Smooth muscle cell (in vitro differentiated cells): ENCODE measurements at regions not wholly inside any gene's neighbourhood (a gene's known extent, or its start where the extent isn't known, plus 50 kb on each side); places are given as distances from the start of the nearest gene placed in this dataset.
"Not testable (repeated sequence)": the region's sequence is repeated elsewhere in the genome, so short reads cannot be mapped to it uniquely, and the experiment has no call there.

Experiments used
- DNase-seq: peaks from one replicate; lab custom pipeline; 2025; ENCODE audit not compliant: unreplicated experiment; lab: John Stamatoyannopoulos, UW
- H2AFZ ChIP-seq: fragments of 200-600 bp; sonication (generic); 2 replicates; pipeline ENCODE4 v1.6.0; 2016; ENCODE audit warnings: antibody characterized with exemption, low read depth, mild to moderate bottlenecking
- H3F3A ChIP-seq: fragments of 200-600 bp; sonication (generic); 2 replicates; pipeline ENCODE4 v1.6.0; 2017; ENCODE audit warnings: antibody characterized with exemption, low read depth
- H3K27ac ChIP-seq: fragments of 200-600 bp; sonication (generic); 2 replicates; pipeline ENCODE4 v1.5.1; 2016; ENCODE audit warnings: low read depth, mild to moderate bottlenecking
- H3K27me3 ChIP-seq: fragments of 200-600 bp; sonication (generic); 2 replicates; pipeline ENCODE4 v1.6.1; 2016; ENCODE audit warnings: low read depth, mild to moderate bottlenecking
- H3K36me3 ChIP-seq: fragments of 200-600 bp; sonication (generic); 2 replicates; pipeline ENCODE4 v1.5.1; 2016; ENCODE audit warnings: low read depth
- H3K4me1 ChIP-seq: fragments of 200-600 bp; sonication (generic); 2 replicates; pipeline ENCODE4 v1.5.1; 2016; ENCODE audit warnings: low read depth
- H3K4me2 ChIP-seq: fragments of 200-600 bp; sonication (generic); 2 replicates; pipeline ENCODE4 v1.6.0; 2016; ENCODE audit warnings: mild to moderate bottlenecking
- H3K4me3 ChIP-seq: fragments of 200-600 bp; sonication (generic); 2 replicates; pipeline ENCODE4 v1.5.1; 2016; ENCODE audit warnings: mild to moderate bottlenecking
- H3K79me2 ChIP-seq: fragments of 200-600 bp; sonication (generic); 2 replicates; pipeline ENCODE4 v1.6.0; 2016; ENCODE audit warnings: low read depth, mild to moderate bottlenecking
- H3K9ac ChIP-seq: fragments of 200-600 bp; sonication (generic); 2 replicates; pipeline ENCODE4 v1.6.0; 2016; ENCODE audit warnings: low read depth
- H3K9me3 ChIP-seq: fragments of 200-600 bp; sonication (generic); replicated peaks from 2 replicates; pipeline ENCODE4 v1.5.1; 2016; ENCODE audit warnings: low read depth
- H4K20me1 ChIP-seq: fragments of 200-600 bp; sonication (generic); 2 replicates; pipeline ENCODE4 v1.6.0; 2016; ENCODE audit warnings: low read depth
- WGBS: methylation state at CpG from one replicate; pipeline ENCODE4 v1.1.7; 2016; ENCODE audit warnings: low lambda C conversion rate; 5-methylcytosine and 5-hydroxymethylcytosine counted together
- TF ChIP-seq, protein P1 (sequence below): fragments of 200-600 bp; sonication (generic); IDR thresholded peaks from 2 replicates; pipeline ENCODE4 v1.5.1; 2017; ENCODE audit warnings: borderline replicate concordance, mild to moderate bottlenecking, antibody characterized with exemption; ENCODE audit not compliant: insufficient read depth, poor library complexity, severe bottlenecking

DNA sequence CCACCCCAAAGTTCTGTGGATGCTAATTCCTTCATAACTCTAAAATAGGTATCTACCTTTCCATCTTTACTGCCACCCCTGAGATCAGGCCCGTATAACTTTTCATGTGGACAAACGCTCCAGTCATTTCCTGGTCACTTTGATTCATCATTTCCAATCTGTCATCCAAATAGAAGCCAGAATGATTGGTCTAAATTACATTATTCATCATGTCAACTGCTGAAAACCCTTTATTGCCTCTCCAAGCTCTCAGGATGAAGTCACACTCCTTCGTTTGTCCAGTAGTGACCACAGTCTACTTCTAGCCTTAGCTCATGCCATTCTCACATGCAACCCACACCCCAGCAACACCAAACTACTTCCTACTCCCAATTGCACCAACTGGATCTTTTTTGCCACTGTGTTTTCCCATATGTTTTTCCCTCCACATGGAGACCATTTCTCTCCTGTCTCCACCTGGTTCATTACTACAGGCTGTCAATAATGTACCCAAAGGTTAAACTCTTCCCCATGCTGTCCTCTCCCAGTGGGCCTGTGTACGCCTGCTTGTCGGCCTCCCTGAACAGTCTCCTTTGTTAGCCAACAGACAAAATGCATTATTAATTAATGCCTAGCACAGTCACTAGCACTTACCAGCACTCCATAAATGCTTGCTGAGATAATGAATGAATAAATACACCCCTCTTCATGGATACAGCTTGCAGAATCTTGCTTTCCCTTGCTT is 382.6 kb upstream of the NOCT start:
- H3K4me3 ChIP-seq: no peak overlapping the region
- no peak for DNase-seq
- no peaks in the 10 kb centered on the region for H3K79me2 ChIP-seq
- H3K9ac ChIP-seq: no peak overlapping the region
- H3F3A ChIP-seq: no peaks in the 10 kb centered on the region
- H3K27me3 ChIP-seq: no peaks in the 10 kb centered on the region
- no peak overlapping the region for H3K27ac ChIP-seq
- no peak overlapping the region for H3K4me2 ChIP-seq
- no peaks in the 10 kb centered on the region for H3K36me3 ChIP-seq
- H3K9me3 ChIP-seq: no peaks in the 10 kb centered on the region
- no peak overlapping the region for H2AFZ ChIP-seq
- no peaks in the 10 kb centered on the region for H4K20me1 ChIP-seq
- 84% methylated on average over 5 of the region's 5 CpGs for WGBS
- TF ChIP-seq, protein P1, sequence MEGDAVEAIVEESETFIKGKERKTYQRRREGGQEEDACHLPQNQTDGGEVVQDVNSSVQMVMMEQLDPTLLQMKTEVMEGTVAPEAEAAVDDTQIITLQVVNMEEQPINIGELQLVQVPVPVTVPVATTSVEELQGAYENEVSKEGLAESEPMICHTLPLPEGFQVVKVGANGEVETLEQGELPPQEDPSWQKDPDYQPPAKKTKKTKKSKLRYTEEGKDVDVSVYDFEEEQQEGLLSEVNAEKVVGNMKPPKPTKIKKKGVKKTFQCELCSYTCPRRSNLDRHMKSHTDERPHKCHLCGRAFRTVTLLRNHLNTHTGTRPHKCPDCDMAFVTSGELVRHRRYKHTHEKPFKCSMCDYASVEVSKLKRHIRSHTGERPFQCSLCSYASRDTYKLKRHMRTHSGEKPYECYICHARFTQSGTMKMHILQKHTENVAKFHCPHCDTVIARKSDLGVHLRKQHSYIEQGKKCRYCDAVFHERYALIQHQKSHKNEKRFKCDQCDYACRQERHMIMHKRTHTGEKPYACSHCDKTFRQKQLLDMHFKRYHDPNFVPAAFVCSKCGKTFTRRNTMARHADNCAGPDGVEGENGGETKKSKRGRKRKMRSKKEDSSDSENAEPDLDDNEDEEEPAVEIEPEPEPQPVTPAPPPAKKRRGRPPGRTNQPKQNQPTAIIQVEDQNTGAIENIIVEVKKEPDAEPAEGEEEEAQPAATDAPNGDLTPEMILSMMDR: no peak
- H3K4me1 ChIP-seq: no peaks in the 10 kb centered on the region

DNA sequence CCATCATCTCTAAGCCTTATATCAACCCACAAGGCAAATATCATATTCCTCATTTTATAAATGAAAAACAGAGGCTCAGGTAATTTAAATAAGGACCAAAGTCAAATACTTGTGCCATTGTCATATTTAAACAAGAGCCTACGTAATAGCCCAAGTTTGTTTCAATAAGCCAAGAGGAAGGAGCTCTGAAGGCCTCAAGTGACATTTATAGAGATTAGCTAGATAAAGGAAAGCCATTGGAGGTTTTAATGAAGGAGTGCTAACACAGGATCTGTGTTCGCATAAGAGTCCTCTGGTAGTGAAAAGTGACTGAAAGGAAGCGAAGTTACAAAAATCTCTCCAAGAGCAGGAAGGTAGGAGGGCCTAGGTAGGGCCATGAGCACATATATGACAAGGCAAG is 384.9 kb upstream of the NOCT start:
- TF ChIP-seq, protein P1: no peak
- WGBS: 81% methylated on average over 3 of the region's 3 CpGs
- Histone ChIP-seq H3K27me3 (no peaks in the 10 kb centered on the region), H3K4me3 (no peak overlapping the region), H3K4me1 (no peaks in the 10 kb centered on the region), H3K36me3 (no peaks in the 10 kb centered on the region), H3K79me2 (no peaks in the 10 kb centered on the region), H2AFZ (no peak overlapping the region), H3K27ac (no peak overlapping the region), H3K9ac (no peak overlapping the region), H3F3A (no peaks in the 10 kb centered on the region), H3K9me3 (no peaks in the 10 kb centered on the region), H4K20me1 (no peaks in the 10 kb centered on the region), H3K4me2 (no peak overlapping the region)
- DNase-seq: no peak

DNA sequence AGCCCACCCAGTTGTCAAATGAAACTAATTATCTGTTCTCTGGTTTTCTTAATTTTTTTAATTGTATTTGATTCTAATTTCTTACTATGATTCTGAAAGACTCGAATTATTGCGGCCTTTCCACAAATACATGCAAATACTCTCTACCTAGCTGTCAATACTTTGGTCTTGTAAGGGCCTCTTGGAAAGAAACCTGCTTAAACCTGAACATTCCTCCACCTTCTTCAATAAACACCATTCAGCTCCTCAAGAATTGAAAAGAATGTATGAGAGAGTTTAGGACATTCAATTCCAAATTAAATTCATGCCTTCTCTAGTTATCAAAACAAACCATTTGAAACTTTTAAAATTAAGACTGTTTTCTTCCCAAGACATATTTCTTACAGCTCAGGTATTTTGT is 385.9 kb upstream of the NOCT start:
- WGBS: 95% methylated on average over 2 of the region's 2 CpGs
- H3K79me2 ChIP-seq: no peaks in the 10 kb centered on the region
- no peaks in the 10 kb centered on the region for H3F3A ChIP-seq
- no peak for DNase-seq
- H2AFZ ChIP-seq: no peak overlapping the region
- no peak overlapping the region for H3K4me3 ChIP-seq
- H3K27ac ChIP-seq: no peak overlapping the region
- no peak overlapping the region for H3K4me2 ChIP-seq
- H3K27me3 ChIP-seq: no peaks in the 10 kb centered on the region
- no peaks in the 10 kb centered on the region for H3K4me1 ChIP-seq
- TF ChIP-seq, protein P1: no peak
- no peaks in the 10 kb centered on the region for H4K20me1 ChIP-seq
- H3K36me3 ChIP-seq: no peaks in the 10 kb centered on the region
- H3K9ac ChIP-seq: no peak overlapping the region
- no peaks in the 10 kb centered on the region for H3K9me3 ChIP-seq

DNA sequence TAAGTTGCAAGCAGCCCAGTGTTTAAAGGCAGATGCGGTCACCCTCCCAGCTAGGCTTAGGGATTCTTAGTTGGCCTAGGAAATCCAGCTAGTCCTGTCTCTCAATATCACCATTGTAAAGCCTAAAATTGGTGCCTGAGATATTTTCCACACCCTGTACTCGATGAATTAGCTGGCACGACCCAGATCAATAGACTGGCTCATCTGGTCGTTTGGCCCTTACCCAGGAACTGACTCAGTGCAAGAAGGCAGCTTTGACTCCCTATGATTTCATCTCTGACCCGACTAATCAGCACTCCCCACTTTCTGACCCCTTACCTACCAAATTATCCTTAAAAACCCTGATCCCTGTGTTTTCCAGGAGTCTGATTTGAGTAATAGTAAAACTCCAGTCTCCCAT is 384.9 kb upstream of the SLC7A11 start:
- Histone ChIP-seq H4K20me1 (no peaks in the 10 kb centered on the region), H3F3A (no peaks in the 10 kb centered on the region), H3K27me3 (no peaks in the 10 kb centered on the region), H3K4me1 (no peaks in the 10 kb centered on the region), H3K4me2 (no peak overlapping the region), H2AFZ (no peak overlapping the region), H3K27ac (no peak overlapping the region), H3K9me3 (no peaks in the 10 kb centered on the region), H3K4me3 (no peak overlapping the region), H3K79me2 (no peaks in the 10 kb centered on the region), H3K36me3 (no peaks in the 10 kb centered on the region), H3K9ac (no peak overlapping the region)
- TF ChIP-seq, protein P1: no peak
- no peak for DNase-seq
- 91% methylated on average over 5 of the region's 5 CpGs for WGBS

DNA sequence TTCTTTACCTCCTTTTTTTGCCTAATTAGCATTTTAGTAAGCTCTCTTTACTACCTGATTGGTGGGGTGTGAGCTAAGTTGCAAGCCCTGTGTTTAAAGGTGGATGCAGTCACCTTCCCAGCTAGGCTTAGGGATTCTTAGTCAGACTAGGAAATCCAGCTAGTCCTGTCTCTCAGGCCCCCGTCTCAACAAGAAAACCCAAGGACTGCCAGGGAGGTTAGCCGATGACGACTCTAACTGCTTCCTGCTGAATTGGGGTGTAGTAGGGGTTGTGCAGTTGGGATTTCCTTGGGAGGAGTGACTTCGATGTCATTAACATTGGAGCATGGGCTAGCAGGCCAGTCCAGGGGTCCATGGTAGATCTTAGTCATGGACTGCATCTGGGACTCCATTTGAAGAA is 380.2 kb upstream of the SLC7A11 start:
- not testable (repeated sequence) for H3K27ac ChIP-seq, H3K9me3 ChIP-seq, H3K9ac ChIP-seq, H3K79me2 ChIP-seq, H3K4me1 ChIP-seq, H4K20me1 ChIP-seq, H3K4me3 ChIP-seq, H2AFZ ChIP-seq, H3F3A ChIP-seq, H3K27me3 ChIP-seq, DNase-seq, H3K36me3 ChIP-seq, H3K4me2 ChIP-seq
- WGBS: 73% methylated on average over 4 of the region's 4 CpGs
